ENCODE measurements at regions not wholly inside any gene's neighbourhood (a gene's known extent, or its start where the extent isn't known, plus 50 kb on each side); places are given as distances from the start of the nearest gene placed in this dataset.
A peak's percentile ranks its signal among the peaks of the same experiment; 100 is the strongest.

GRCh38 chr20:17835240-17835933 is 133.2 kb downstream of the SNX5 start:
- Histone ChIP-seq H3K4me2 (ENCODE audit: low read length) (peak overlapping the region; percentile 65), H2AFZ (ENCODE audit: low read depth, low read length, poor library complexity, severe bottlenecking) (peak overlapping the region; percentile 87), H3K27me3 (ENCODE audit: insufficient read depth, low read length) (no peaks in the 10 kb centered on the region), H4K20me1 (ENCODE audit: insufficient read depth) (no peaks in the 10 kb centered on the region), H3K27ac (ENCODE audit: low read depth, low read length) (peak overlapping the region; percentile 49), H3K36me3 (ENCODE audit: control insufficient read depth in 1 of 2, insufficient read depth in 2 of 2, low read length in 2 of 2) (no peaks in the 10 kb centered on the region), H3K9ac (ENCODE audit: low read length) (peak overlapping the region; percentile 42), H3K4me3 (replicated peaks in 1 of 2; ENCODE audit: low read depth in 1 of 2, low read length in 2 of 2) (peak overlapping the region in 1 of 2 experiments; percentile 28; a peak in 1 of 4 replicates), H3K9me2 (ENCODE audit: insufficient read depth) (no peaks in the 10 kb centered on the region), H3K9me3 (ENCODE audit: control insufficient read depth in 1 of 2, insufficient read depth in 1 of 2, low read depth in 1 of 2, low read length in 2 of 2) (peaks cover 0 to 4% of the 10 kb centered on the region in 2 experiments; a peak in 1 of 4 replicates), H3K4me1 (ENCODE audit: control insufficient read depth in 1 of 2, insufficient read depth in 2 of 2, low read length in 2 of 2) (peaks cover 30 to 43% of the 10 kb centered on the region in 2 experiments), H3K79me2 (ENCODE audit: insufficient read depth, low read length) (no peaks in the 10 kb centered on the region)
- ChIA-PET RAD21 (ENCODE audit: low non-redundant PET in 1 of 2, low total read pairs in 2 of 2, uncharacterized antibody in 2 of 2, unreplicated experiment in 2 of 2) (no interaction called here), CTCF (no interaction called here), POLR2A (interaction anchor here (0.7 to 1.0 kb wide), 2 partner anchors 10 to 554 kb away, joined by 3 read pairs; no protein-coding TSS in a partner anchor)
- ATAC-seq (peak; percentile 83), DNase-seq (ENCODE audit: low read depth, low spot score) (peak; percentile 55)
- TF ChIP-seq POLR2A (IDR thresholded peaks at IDR 0.05; ENCODE audit: borderline replicate concordance, extremely low read depth, insufficient read depth, insufficient read length) = no peak
- TF ChIP-seq SP1 (IDR thresholded peaks at IDR 0.05; ENCODE audit: low read depth) = peak; percentile 39; the same call in 1 of the 2 replicates
- peak; percentile 85 for TF ChIP-seq JUND (IDR thresholded peaks at IDR 0.05)
- no peak for TF ChIP-seq SIN3A (IDR thresholded peaks at IDR 0.05; ENCODE audit: low read depth)
- TF ChIP-seq REST (IDR thresholded peaks at IDR 0.05; ENCODE audit: low read depth) = no peak
- no peak for TF ChIP-seq RAD21 (IDR thresholded peaks at IDR 0.05; ENCODE audit: low read depth)
- no peak for TF ChIP-seq MAX (IDR thresholded peaks at IDR 0.05)
- 0 out of 2 replicates have a peak, but pooled peaks have one; percentile 25 for TF ChIP-seq EGR1 (IDR thresholded peaks at IDR 0.05; ENCODE audit: low read depth)
- no peak for TF ChIP-seq ELF1 (IDR thresholded peaks at IDR 0.05; ENCODE audit: borderline replicate concordance, low read depth)
- 0 out of 2 replicates have a peak, but pooled peaks have one; percentile 18 for TF ChIP-seq POLR2AphosphoS5 (IDR thresholded peaks at IDR 0.05; ENCODE audit: low read depth, low read length)
- no peak for TF ChIP-seq SRF (IDR thresholded peaks at IDR 0.05; ENCODE audit: low read depth)
- TF ChIP-seq, protein P1, sequence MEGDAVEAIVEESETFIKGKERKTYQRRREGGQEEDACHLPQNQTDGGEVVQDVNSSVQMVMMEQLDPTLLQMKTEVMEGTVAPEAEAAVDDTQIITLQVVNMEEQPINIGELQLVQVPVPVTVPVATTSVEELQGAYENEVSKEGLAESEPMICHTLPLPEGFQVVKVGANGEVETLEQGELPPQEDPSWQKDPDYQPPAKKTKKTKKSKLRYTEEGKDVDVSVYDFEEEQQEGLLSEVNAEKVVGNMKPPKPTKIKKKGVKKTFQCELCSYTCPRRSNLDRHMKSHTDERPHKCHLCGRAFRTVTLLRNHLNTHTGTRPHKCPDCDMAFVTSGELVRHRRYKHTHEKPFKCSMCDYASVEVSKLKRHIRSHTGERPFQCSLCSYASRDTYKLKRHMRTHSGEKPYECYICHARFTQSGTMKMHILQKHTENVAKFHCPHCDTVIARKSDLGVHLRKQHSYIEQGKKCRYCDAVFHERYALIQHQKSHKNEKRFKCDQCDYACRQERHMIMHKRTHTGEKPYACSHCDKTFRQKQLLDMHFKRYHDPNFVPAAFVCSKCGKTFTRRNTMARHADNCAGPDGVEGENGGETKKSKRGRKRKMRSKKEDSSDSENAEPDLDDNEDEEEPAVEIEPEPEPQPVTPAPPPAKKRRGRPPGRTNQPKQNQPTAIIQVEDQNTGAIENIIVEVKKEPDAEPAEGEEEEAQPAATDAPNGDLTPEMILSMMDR (IDR thresholded peaks at IDR 0.05 in 2 of 3, conservative IDR thresholded peaks at IDR 0.05 in 1 of 3; ENCODE audit: borderline replicate concordance in 1 of 3, insufficient read depth in 1 of 3, low read depth in 2 of 3, low read length in 2 of 3) = no peak
- no peak for TF ChIP-seq EZH2 (IDR thresholded peaks at IDR 0.05)
- no peak for TF ChIP-seq CBX3 (IDR thresholded peaks at IDR 0.05; ENCODE audit: low read depth)
- no peak for TF ChIP-seq ZBTB33 (IDR thresholded peaks at IDR 0.05; ENCODE audit: extremely low read depth, insufficient replicate concordance, low read length)
- peak; percentile 81 for TF ChIP-seq FOSL1 (IDR thresholded peaks at IDR 0.05; ENCODE audit: low read depth)
- TF ChIP-seq ZNF274 (IDR thresholded peaks at IDR 0.05; ENCODE audit: low read depth, low read length) = no peak
- peak; percentile 71 for TF ChIP-seq YY1 (IDR thresholded peaks at IDR 0.05; ENCODE audit: extremely low read depth, insufficient replicate concordance, low read depth, low read length)
- no TSS peak for BruUV-seq (replicated peaks)
- intact Hi-C loops (cut with micrococcal nuclease) = no loop called here

All from HCT116 (cell line).